H1 (cell line): ENCODE measurements at regions not wholly inside any gene's neighbourhood (a gene's known extent, or its start where the extent isn't known, plus 50 kb on each side); places are given as distances from the start of the nearest gene placed in this dataset.

Experiments
- CTCF ChIA-PET: fragments of 300-600 bp; sonication (Branson Sonifier 250); formaldehyde crosslinking; loops from one replicate; lab custom pipeline; 2021; ENCODE audit not compliant: partially characterized antibody; lab: Charles Lee
- POLR2A ChIA-PET: fragments of 300-600 bp; sonication (Branson Sonifier 250); formaldehyde crosslinking; loops from one replicate; lab custom pipeline; 2021; ENCODE audit warnings: inconsistent platforms; ENCODE audit not compliant: partially characterized antibody; lab: Charles Lee
- DNase-seq, 2 experiments: peaks; one replicate each; pipeline versions ENCODE4 v3.0.0 to v3.0.0-alpha.2; 2010 to 2022; ENCODE audit warnings: low spot score in 2 of 2, low read depth in 1 of 2, mixed read lengths in 1 of 2
- FAIRE-seq: peaks from 2 replicates; lab custom pipeline; 2011; peaks lifted over from hg19 to GRCh38; lab: Jason Lieb, UNC
- H2AFZ ChIP-seq: 2 replicates; pipeline ENCODE4 v1.8.1; 2012; ENCODE audit warnings: low read length, inconsistent platforms
- H2AK5ac ChIP-seq: 2 replicates; pipeline ENCODE4 v1.6.1; 2013; ENCODE audit warnings: low read depth, low read length
- H2BK120ac ChIP-seq: replicated peaks from 2 replicates; pipeline ENCODE3; 2013; ENCODE audit warnings: low read depth, low read length, inconsistent platforms
- H2BK12ac ChIP-seq: 2 replicates; pipeline ENCODE4 v1.6.1; 2013; ENCODE audit warnings: low read depth, low read length
- H2BK15ac ChIP-seq: 2 replicates; pipeline ENCODE4 v1.6.1; 2013; ENCODE audit warnings: low read length
- H2BK20ac ChIP-seq: 2 replicates; pipeline ENCODE4 v1.6.1; 2013; ENCODE audit warnings: low read length
- H2BK5ac ChIP-seq: 2 replicates; pipeline ENCODE4 v1.6.1; 2013; ENCODE audit warnings: low read depth, low read length
- H3K14ac ChIP-seq: 2 replicates; pipeline ENCODE4 v1.6.1; 2013; ENCODE audit warnings: inconsistent platforms; ENCODE audit not compliant: insufficient read length
- H3K18ac ChIP-seq: 2 replicates; pipeline ENCODE4 v1.6.1; 2013; ENCODE audit warnings: low read length; ENCODE audit errors: extremely low read depth
- H3K23ac ChIP-seq: 2 replicates; pipeline ENCODE4 v1.6.1; 2013; ENCODE audit warnings: inconsistent platforms; ENCODE audit not compliant: insufficient read length
- H3K23me2 ChIP-seq: 2 replicates; pipeline ENCODE4 v1.6.1; 2013; ENCODE audit warnings: low read depth, low read length
- H3K27ac ChIP-seq: 2 replicates; pipeline ENCODE4 v1.6.1; 2011; ENCODE audit warnings: low read depth, low read length, inconsistent platforms
- H3K27me3 ChIP-seq, 4 experiments: replicated peaks in 1 of 4; 1 replicate in 1 of 4; 2 replicates in 3 of 4; pipeline versions ENCODE4 v1.6.1 to v1.8.1; 2011 to 2013; ENCODE audit warnings: low read length in 3 of 4, mild to moderate bottlenecking in 3 of 4, inconsistent platforms in 2 of 4, mixed read lengths in 2 of 4, moderate library complexity in 1 of 4; ENCODE audit not compliant: control insufficient read depth in 3 of 4, insufficient read depth in 3 of 4; ENCODE audit errors: extremely low read depth in 1 of 4
- H3K36me3 ChIP-seq, 4 experiments: 2 replicates each; pipeline versions ENCODE4 v1.6.1 to v1.8.1; 2011 to 2013; ENCODE audit warnings: mild to moderate bottlenecking in 4 of 4, low read length in 3 of 4, moderate library complexity in 2 of 4, control low read depth in 1 of 4, inconsistent platforms in 1 of 4; ENCODE audit not compliant: insufficient read depth in 4 of 4, control insufficient read depth in 2 of 4
- H3K4ac ChIP-seq: replicated peaks from 2 replicates; pipeline ENCODE3; 2013; ENCODE audit warnings: low read length, low read depth, mixed read lengths, inconsistent platforms; ENCODE audit not compliant: insufficient read length
- H3K4me1 ChIP-seq, 4 experiments: replicated peaks in 1 of 4; 1 replicate in 1 of 4; 2 replicates in 3 of 4; pipeline versions ENCODE4 v1.6.1 to v1.8.1; 2011 to 2013; ENCODE audit warnings: low read length in 3 of 4, inconsistent platforms in 2 of 4, mixed read lengths in 1 of 4; ENCODE audit not compliant: insufficient read depth in 4 of 4, control insufficient read depth in 3 of 4
- H3K4me2 ChIP-seq, 2 experiments: 2 replicates each; pipeline versions ENCODE4 v1.6.1 to v1.8.1; 2011 to 2013; ENCODE audit warnings: low read depth in 2 of 2, low read length in 2 of 2, control low read depth in 1 of 2, inconsistent platforms in 1 of 2, mild to moderate bottlenecking in 1 of 2; ENCODE audit not compliant: insufficient read depth in 1 of 2
- H3K4me3 ChIP-seq, 4 experiments: fragments of 200-600, 300-600 bp in 1 of 4; sonication (generic), shearing (Covaris generic), sonication (Bioruptor Twin) in 1 of 4; 2 replicates each; pipeline versions ENCODE4 v1.5.1 to v1.8.1; 2011 to 2016; ENCODE audit warnings: low read length in 4 of 4, low read depth in 3 of 4, control low read depth in 2 of 4, inconsistent platforms in 2 of 4, mild to moderate bottlenecking in 2 of 4, mixed read lengths in 1 of 4, moderate library complexity in 1 of 4; ENCODE audit not compliant: insufficient read depth in 2 of 4; ENCODE audit errors: extremely low read depth in 1 of 4
- H3K56ac ChIP-seq: replicated peaks from 2 replicates; pipeline ENCODE3; 2013; ENCODE audit warnings: low read depth, mild to moderate bottlenecking, mixed read lengths, low read length, inconsistent platforms; ENCODE audit not compliant: insufficient read length
- H3K79me1 ChIP-seq: 2 replicates; pipeline ENCODE4 v1.6.1; 2013; ENCODE audit warnings: low read depth, low read length, control low read depth
- H3K79me2 ChIP-seq, 2 experiments: 2 replicates each; pipeline versions ENCODE4 v1.6.1 to v1.8.1; 2012 to 2013; ENCODE audit warnings: low read length in 2 of 2, mild to moderate bottlenecking in 2 of 2, inconsistent platforms in 1 of 2; ENCODE audit not compliant: insufficient read depth in 2 of 2, control insufficient read depth in 1 of 2
- H3K9ac ChIP-seq, 4 experiments: replicated peaks in 1 of 4; 1 replicate in 1 of 4; 2 replicates in 3 of 4; pipeline versions ENCODE4 v1.6.1 to v1.8.1; 2011 to 2013; ENCODE audit warnings: low read depth in 3 of 4, low read length in 3 of 4, control low read depth in 2 of 4, mild to moderate bottlenecking in 2 of 4, moderate library complexity in 2 of 4, inconsistent platforms in 1 of 4; ENCODE audit errors: extremely low read depth in 1 of 4
- H3K9me3 ChIP-seq, 2 experiments: 2 replicates each; pipeline versions ENCODE4 v1.6.1 to v1.8.1; 2012 to 2013; ENCODE audit warnings: mild to moderate bottlenecking in 2 of 2, moderate library complexity in 2 of 2, control low read depth in 1 of 2, inconsistent platforms in 1 of 2, low read depth in 1 of 2, low read length in 1 of 2, mixed read lengths in 1 of 2; ENCODE audit not compliant: insufficient read depth in 2 of 2
- H4K20me1 ChIP-seq, 2 experiments: replicated peaks in 1 of 2; 2 replicates each; pipeline versions ENCODE3 to v1.8.1; 2011 to 2013; ENCODE audit warnings: inconsistent platforms in 2 of 2, low read length in 2 of 2, mild to moderate bottlenecking in 1 of 2; ENCODE audit not compliant: insufficient read depth in 2 of 2, control insufficient read depth in 1 of 2
- H4K5ac ChIP-seq: 2 replicates; pipeline ENCODE4 v1.6.1; 2013; ENCODE audit warnings: low read length, low read depth, mixed read lengths, inconsistent platforms; ENCODE audit not compliant: insufficient read length
- H4K8ac ChIP-seq: 2 replicates; pipeline ENCODE4 v1.8.0; 2013; ENCODE audit warnings: mild to moderate bottlenecking, moderate library complexity, low read length, inconsistent platforms; ENCODE audit not compliant: insufficient read depth; ENCODE audit errors: extremely low read depth
- H4K91ac ChIP-seq: replicated peaks from 2 replicates; pipeline ENCODE3; 2013; ENCODE audit warnings: low read length, mixed read lengths, inconsistent platforms; ENCODE audit not compliant: insufficient read length
- JUN ChIP-seq: IDR thresholded peaks from 2 replicates; pipeline ENCODE4 v1.6.1; 2011; ENCODE audit warnings: low read depth, mild to moderate bottlenecking, improper control_type of control experiment, low read length
- PHF8 ChIP-seq: fragments of 200-600 bp; sonication (generic); conservative IDR thresholded peaks from 2 replicates; pipeline ENCODE4 v1.7.1; 2012; ENCODE audit warnings: low read depth, mild to moderate bottlenecking, inconsistent platforms, low read length, moderate library complexity
- SIRT6 ChIP-seq: IDR thresholded peaks from one replicate; pipeline ENCODE4 v1.7.1; 2012; ENCODE audit warnings: low read length, inconsistent platforms
- WGBS, 2 experiments: shearing (Covaris generic) in 1 of 2; methylation state at CpG; one replicate each; pipeline versions ENCODE4 v1.1.6 to v1.1.7; 2013 to 2015; ENCODE audit warnings: low lambda C conversion rate in 2 of 2, mixed read lengths in 2 of 2, inconsistent platforms in 1 of 2, low coverage in 1 of 2, missing lambda C conversion rate in 1 of 2; ENCODE audit not compliant: insufficient replicate concordance in 2 of 2, insufficient coverage in 1 of 2, insufficient read length in 1 of 2; ENCODE audit errors: extremely low coverage in 1 of 2, missing lambda C conversion rate in 1 of 2; 5-methylcytosine and 5-hydroxymethylcytosine counted together

- H4K8ac ChIP-seq, result no peak overlapping the region
- CTCF ChIA-PET, result no interaction called here
- no peak overlapping the region for H2BK12ac ChIP-seq
- no peak overlapping the region for H2BK15ac ChIP-seq
- H3K23me2 ChIP-seq, result no peaks in the 10 kb centered on the region
- no peaks in the 10 kb centered on the region for H3K79me2 ChIP-seq
- no peaks in the 10 kb centered on the region for H4K20me1 ChIP-seq
- H3K27ac ChIP-seq, result no peak overlapping the region
- no peak overlapping the region for H3K4me2 ChIP-seq
- no peaks in the 10 kb centered on the region for H3K36me3 ChIP-seq
- no peak overlapping the region for H2BK5ac ChIP-seq
- H3K4me3 ChIP-seq, result no peak overlapping the region
- H3K27me3 ChIP-seq, result no peaks in the 10 kb centered on the region
- H2BK120ac ChIP-seq, result no peak overlapping the region
- TF ChIP-seq SIRT6, result no peak
- TF ChIP-seq PHF8, result no peak
- TF ChIP-seq JUN, result no peak
- no peak overlapping the region for H2AFZ ChIP-seq
- WGBS, 2 experiments, result 91% methylated on average over 1 of the region's 1 CpG; no CpG with 5 or more reads in 1 of the 2 experiments
- no peak overlapping the region for H3K4ac ChIP-seq
- no peak overlapping the region for H2BK20ac ChIP-seq
- no peak overlapping the region for H3K56ac ChIP-seq
- no peaks in the 10 kb centered on the region for H3K79me1 ChIP-seq
- H3K9me3 ChIP-seq, result no peaks in the 10 kb centered on the region
- H3K9ac ChIP-seq, result no peak overlapping the region
- no peak overlapping the region for H3K14ac ChIP-seq
- no peak overlapping the region for H4K91ac ChIP-seq
- FAIRE-seq, result no peak
- H4K5ac ChIP-seq, result no peak overlapping the region
- H3K18ac ChIP-seq, result no peak overlapping the region
- no peaks in the 10 kb centered on the region for H3K4me1 ChIP-seq
- no peak overlapping the region for H3K23ac ChIP-seq
- no peak overlapping the region for H2AK5ac ChIP-seq
- no peak for DNase-seq
- POLR2A ChIA-PET, result no interaction called here
These were observed 141.8 kb upstream of the G2E3 start for GRCh38 chr14:30417121-30417520.
